Cardiac fibroblast (primary cell): ENCODE measurements at regions not wholly inside any gene's neighbourhood (a gene's known extent, or its start where the extent isn't known, plus 50 kb on each side); places are given as distances from the start of the nearest gene placed in this dataset.

ENCODE experiments used
- DNase-seq, 2 donors: peaks; one replicate each; pipeline versions ENCODE4 v3.0.0 to v3.0.0-alpha.2; 2010; ENCODE audit warnings: low read depth in 2 of 2
- H3K4me3 ChIP-seq, 2 donors: replicated peaks in 1 of 2; 1 replicate in 1 of 2; 2 replicates in 1 of 2; pipeline ENCODE4 v1.5.1; 2011; ENCODE audit warnings: low read depth in 2 of 2, low read length in 2 of 2, mild to moderate bottlenecking in 2 of 2, moderate library complexity in 1 of 2
- TF ChIP-seq, protein P1 (sequence below): IDR thresholded peaks from one replicate; pipeline ENCODE4 v1.5.1; 2011; ENCODE audit warnings: low read depth, mild to moderate bottlenecking, low read length, inconsistent platforms

DNA sequence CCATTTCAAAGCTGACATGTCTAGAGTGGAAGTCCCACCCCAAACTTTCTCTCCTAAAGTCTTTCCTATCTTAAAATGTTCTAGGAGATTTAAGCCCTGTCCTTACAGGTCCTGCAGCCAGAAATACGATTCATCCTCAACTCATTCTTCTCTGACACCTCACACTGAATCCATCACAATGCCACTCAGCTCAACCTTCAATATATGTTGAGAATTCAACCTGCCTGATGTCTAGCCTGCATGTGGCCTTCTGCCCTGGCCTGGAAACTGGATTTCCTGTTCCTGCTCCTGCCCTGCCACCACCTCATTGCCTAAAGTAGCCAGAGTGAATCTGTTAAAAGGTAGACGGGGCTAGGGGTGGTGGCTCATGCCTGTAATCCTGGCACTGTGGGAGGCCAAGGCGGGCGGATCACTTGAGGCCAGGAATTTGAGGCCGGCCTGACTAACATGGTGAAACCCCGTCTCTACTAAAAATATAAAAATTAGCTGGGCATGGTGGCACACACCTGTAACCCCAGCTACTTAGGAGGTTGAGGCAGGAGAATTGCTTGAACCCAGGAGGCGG is 345.9 kb downstream of the CDH26 start:
- no peak for DNase-seq
- no peak overlapping the region for H3K4me3 ChIP-seq
- TF ChIP-seq, protein P1, sequence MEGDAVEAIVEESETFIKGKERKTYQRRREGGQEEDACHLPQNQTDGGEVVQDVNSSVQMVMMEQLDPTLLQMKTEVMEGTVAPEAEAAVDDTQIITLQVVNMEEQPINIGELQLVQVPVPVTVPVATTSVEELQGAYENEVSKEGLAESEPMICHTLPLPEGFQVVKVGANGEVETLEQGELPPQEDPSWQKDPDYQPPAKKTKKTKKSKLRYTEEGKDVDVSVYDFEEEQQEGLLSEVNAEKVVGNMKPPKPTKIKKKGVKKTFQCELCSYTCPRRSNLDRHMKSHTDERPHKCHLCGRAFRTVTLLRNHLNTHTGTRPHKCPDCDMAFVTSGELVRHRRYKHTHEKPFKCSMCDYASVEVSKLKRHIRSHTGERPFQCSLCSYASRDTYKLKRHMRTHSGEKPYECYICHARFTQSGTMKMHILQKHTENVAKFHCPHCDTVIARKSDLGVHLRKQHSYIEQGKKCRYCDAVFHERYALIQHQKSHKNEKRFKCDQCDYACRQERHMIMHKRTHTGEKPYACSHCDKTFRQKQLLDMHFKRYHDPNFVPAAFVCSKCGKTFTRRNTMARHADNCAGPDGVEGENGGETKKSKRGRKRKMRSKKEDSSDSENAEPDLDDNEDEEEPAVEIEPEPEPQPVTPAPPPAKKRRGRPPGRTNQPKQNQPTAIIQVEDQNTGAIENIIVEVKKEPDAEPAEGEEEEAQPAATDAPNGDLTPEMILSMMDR = no peak

DNA sequence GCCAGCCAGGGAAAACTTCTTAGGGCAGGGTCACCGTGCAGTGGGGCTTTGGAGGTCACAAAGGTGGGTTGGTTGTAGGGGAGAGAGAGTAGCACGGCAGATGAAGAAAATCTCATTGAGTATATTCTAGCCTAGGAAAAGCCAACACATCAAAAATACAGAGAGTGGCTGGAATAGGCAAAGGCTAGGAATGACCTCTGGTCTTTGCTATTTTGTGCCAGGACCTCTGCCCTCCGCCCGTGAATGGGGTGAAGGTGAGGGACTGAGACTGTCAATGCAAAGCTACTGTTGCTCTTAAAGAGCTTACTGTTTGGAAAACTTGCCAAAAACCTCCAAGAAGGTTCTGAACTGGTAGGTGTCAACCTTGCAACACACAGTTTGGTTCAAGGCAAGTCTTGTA is 346.7 kb downstream of the CDH26 start:
- DNase-seq = no peak
- H3K4me3 ChIP-seq = no peak overlapping the region
- TF ChIP-seq, protein P1 = no peak

DNA sequence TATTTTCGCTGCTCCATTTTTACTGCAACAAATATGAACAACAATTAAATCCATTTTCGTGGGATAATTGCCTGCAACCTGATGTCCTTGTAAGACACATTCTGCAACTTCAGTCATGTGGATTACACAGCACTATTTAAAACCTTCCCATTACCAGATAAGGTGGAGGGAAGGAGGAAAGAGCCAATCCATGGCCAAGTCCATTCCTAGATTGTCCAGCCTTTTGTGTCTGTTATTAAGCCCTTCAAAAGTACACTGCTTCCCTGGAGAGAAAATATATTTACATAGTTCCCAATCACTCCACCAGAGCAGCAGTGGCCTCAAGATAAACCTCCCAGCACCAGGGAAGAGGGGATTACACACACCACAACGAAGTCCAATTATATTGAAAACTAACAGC is 347.9 kb downstream of the CDH26 start:
- DNase-seq = no peak
- H3K4me3 ChIP-seq = no peak overlapping the region
- TF ChIP-seq, protein P1 = no peak

DNA sequence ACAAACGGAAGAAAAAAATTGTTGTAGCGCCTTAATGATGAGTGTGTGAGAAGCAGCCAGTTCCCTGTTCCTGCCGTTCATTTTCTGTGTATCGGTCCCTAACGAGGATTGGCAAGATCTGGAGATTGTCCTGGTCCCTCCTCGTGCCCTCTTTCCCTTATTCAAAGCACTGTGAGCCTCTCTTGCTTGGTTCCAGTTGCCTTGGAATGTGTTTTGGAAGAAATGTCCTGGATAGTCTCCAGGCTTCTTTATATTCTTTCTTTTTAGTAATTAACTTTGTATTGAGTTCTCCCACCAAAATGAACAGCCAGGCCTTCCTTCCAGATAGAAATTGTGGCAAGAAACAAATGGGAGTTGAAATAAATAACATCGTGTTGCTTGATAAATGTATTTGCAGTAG is 348.3 kb downstream of the CDH26 start:
- no peak overlapping the region for H3K4me3 ChIP-seq
- TF ChIP-seq, protein P1 = no peak
- DNase-seq = no peak

DNA sequence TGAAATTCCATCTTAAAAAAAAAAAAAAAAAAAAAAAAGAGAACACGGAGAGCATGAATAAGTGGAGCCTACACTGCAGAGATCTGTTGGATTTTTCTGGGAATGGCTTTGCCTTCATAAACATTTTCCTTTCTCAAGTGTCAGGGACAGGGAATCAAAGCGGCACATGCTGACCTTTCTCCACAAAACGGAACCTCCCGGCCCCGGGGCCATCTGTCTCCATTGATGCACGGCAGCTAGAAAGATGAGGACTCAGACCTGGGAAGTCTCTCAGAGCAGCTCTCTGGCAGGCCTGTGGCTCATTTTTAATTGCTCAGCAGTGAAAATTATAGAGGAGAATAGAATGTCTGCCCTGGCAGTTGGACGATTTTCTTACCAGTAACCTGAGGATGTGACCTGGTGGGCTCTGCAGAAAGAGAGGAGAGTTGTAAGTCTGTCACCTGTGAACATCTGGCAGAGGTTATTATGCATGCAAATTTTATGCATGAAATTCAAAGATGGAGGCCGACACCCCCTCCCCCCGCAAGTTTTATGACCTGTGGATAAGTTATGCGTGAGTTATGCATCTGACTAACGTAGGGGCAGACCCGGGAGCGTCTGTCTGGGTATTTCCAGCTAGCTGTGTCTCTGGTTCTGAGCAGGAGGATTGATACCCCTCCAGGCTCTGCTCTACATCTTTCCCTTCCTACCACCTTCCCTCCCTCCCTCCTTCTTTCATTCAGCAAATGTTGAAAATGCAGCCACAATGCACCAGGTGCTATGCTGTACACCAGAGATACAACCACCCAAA is 352.5 kb downstream of the CDH26 start:
- TF ChIP-seq, protein P1 = no peak
- H3K4me3 ChIP-seq = no peak overlapping the region
- DNase-seq = no peak

DNA sequence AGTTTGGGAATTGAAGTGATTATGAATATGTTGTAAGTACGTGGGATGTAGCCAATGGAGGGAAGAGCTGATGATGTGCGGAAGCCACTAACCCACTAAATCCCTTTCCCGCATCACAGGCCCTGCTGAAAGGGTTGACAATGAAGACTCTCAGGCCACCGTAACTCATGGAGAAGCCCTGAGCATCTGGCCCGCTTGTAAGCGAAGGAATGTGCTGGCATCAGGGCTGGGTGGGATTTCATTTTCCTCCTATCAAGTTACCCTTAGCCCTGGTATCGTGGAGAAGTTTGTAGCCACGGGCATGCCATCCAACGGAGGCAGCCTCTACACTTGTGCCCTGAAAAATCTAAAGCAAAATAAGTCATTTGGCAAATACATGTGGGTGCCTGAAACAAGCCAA is 355.0 kb downstream of the CDH26 start:
- DNase-seq = no peak
- TF ChIP-seq, protein P1 = no peak
- no peak overlapping the region for H3K4me3 ChIP-seq
